Liver (tissue), 3 donors: ENCODE measurements at regions not wholly inside any gene's neighbourhood (a gene's known extent, or its start where the extent isn't known, plus 50 kb on each side); places are given as distances from the start of the nearest gene placed in this dataset.
A peak's percentile ranks its signal among the peaks of the same experiment; 100 is the strongest.

Experiments
- ATF3 ChIP-seq: IDR thresholded peaks from 2 replicates; pipeline ENCODE4 v1.6.1; 2016; ENCODE audit warnings: antibody characterized with exemption
- CTCF ChIP-seq: fragments of 150-350 bp; IDR thresholded peaks from 2 replicates; pipeline ENCODE4 v1.5.1; 2017; ENCODE audit warnings: improper control_type of control experiment, low read depth, low read length; ENCODE audit not compliant: missing input control
- FOXA2 ChIP-seq: IDR thresholded peaks from 2 replicates; pipeline ENCODE4 v1.6.1; 2016; ENCODE audit warnings: antibody characterized with exemption
- MAX ChIP-seq: IDR thresholded peaks from 2 replicates; pipeline ENCODE4 v1.6.1; 2016; ENCODE audit warnings: antibody characterized with exemption
- RAD21 ChIP-seq, 2 donors: IDR thresholded peaks; 2 replicates each; pipeline ENCODE4 v1.6.1; 2016; ENCODE audit warnings: antibody characterized with exemption in 2 of 2, mild to moderate bottlenecking in 2 of 2
- REST ChIP-seq: IDR thresholded peaks from 2 replicates; pipeline ENCODE4 v1.6.1; 2016; ENCODE audit warnings: antibody characterized with exemption, mild to moderate bottlenecking
- SP1 ChIP-seq: IDR thresholded peaks from 2 replicates; pipeline ENCODE4 v1.6.1; 2018; ENCODE audit warnings: antibody characterized with exemption, mild to moderate bottlenecking
- TAF1 ChIP-seq: conservative IDR thresholded peaks from 2 replicates; pipeline ENCODE4 v1.6.1; 2016; ENCODE audit warnings: antibody characterized with exemption, mild to moderate bottlenecking
- donor health status: healthy.
- donor health status: healthy.

- no peak for TF ChIP-seq CTCF
- no peak for TF ChIP-seq TAF1
- TF ChIP-seq REST, result no peak
- no peak for TF ChIP-seq MAX
- TF ChIP-seq RAD21 (IDR thresholded peaks at IDR 0.05), result peak; percentile 24 to 62
- TF ChIP-seq ATF3, result no peak
- TF ChIP-seq FOXA2, result no peak
- TF ChIP-seq SP1, result no peak
Observed at GRCh38 chr20:11755071-11755841, 162.4 kb upstream of the BTBD3 start.
